Sigmoid colon (tissue), 4 donors: ENCODE measurements at regions not wholly inside any gene's neighbourhood (a gene's known extent, or its start where the extent isn't known, plus 50 kb on each side); places are given as distances from the start of the nearest gene placed in this dataset.

Source experiments
- POLR2A ChIP-seq, 2 donors: fragments of 450-650 bp; IDR thresholded peaks; one replicate each; pipeline ENCODE4 v1.6.1; 2016; ENCODE audit warnings: antibody characterized with exemption in 2 of 2, mild to moderate bottlenecking in 2 of 2, moderate library complexity in 2 of 2
- POLR2AphosphoS5 ChIP-seq, 4 donors: sonication (generic); formaldehyde crosslinking; IDR thresholded peaks; one replicate each; pipeline ENCODE4 v1.6.1; 2017; ENCODE audit warnings: antibody characterized with exemption in 4 of 4
- TF ChIP-seq, protein P1 (sequence below), 4 experiments: fragments of 450-650 bp in 3 of 4; fragments of 200-600 bp in 1 of 4; IDR thresholded peaks; one replicate each; pipeline ENCODE4 v1.5.1; 2016 to 2019; ENCODE audit warnings: antibody characterized with exemption in 4 of 4, mild to moderate bottlenecking in 3 of 4, moderate library complexity in 2 of 4

DNA sequence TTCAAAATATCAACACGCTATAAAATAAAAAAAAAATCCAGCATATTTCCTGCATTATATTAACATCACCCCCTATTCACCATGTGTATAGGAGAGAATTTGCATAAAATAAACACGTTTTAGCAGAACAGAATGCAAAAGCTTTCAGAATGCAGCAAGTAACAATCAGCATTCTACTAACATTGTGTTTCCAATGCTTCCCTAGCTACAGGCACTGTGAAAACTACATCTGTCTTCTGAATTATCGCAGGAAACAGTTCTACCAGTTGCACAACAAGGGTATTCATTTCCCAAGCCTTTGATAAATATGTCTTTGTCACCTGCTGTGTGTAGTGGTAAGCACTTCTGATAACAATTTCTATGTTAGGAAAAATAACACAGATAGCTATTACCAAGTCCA is 1015.8 kb downstream of the CDH18 start:
- TF ChIP-seq, protein P1, sequence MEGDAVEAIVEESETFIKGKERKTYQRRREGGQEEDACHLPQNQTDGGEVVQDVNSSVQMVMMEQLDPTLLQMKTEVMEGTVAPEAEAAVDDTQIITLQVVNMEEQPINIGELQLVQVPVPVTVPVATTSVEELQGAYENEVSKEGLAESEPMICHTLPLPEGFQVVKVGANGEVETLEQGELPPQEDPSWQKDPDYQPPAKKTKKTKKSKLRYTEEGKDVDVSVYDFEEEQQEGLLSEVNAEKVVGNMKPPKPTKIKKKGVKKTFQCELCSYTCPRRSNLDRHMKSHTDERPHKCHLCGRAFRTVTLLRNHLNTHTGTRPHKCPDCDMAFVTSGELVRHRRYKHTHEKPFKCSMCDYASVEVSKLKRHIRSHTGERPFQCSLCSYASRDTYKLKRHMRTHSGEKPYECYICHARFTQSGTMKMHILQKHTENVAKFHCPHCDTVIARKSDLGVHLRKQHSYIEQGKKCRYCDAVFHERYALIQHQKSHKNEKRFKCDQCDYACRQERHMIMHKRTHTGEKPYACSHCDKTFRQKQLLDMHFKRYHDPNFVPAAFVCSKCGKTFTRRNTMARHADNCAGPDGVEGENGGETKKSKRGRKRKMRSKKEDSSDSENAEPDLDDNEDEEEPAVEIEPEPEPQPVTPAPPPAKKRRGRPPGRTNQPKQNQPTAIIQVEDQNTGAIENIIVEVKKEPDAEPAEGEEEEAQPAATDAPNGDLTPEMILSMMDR (IDR thresholded peaks at IDR 0.05), result no peak
- TF ChIP-seq POLR2A (IDR thresholded peaks at IDR 0.05) (no peak), POLR2AphosphoS5 (IDR thresholded peaks at IDR 0.05) (no peak)
